ENCODE measurements at regions not wholly inside any gene's neighbourhood (a gene's known extent, or its start where the extent isn't known, plus 50 kb on each side); places are given as distances from the start of the nearest gene placed in this dataset.

DNA sequence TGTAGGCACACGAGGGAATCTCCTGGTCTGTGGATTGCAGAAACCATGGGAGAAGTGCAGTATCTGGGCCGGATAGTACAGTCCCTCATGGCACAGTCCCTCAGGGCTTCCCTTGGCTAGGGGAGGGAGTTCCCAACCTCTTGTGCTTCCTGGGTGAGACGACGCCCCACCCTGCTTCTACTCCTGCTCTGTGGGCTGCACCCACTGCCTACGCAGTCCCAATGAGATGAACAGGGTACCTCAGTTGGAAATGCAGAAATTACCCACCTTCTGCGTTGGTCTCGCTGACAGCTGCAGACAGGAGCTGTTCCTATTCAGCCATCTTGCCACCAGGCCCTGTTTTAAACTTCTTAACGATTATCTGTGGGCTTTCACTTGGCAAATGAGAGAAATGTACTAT lies 157.2 kb upstream of the CARD18 start:
- Histone ChIP-seq H3K9ac (ENCODE audit: low read depth, low read length, poor library complexity, severe bottlenecking) (no peak overlapping the region), H3K36me3 (ENCODE audit: insufficient read depth, low read length) (no peaks in the 10 kb centered on the region), H3K4me2 (ENCODE audit: low read depth, low read length, poor library complexity, severe bottlenecking) (no peak overlapping the region), H3K27me3 (ENCODE audit: insufficient read depth, low read length, poor library complexity, severe bottlenecking) (no peaks in the 10 kb centered on the region), H3F3A (ENCODE audit: low read depth) (no peaks in the 10 kb centered on the region), H3K79me2 (ENCODE audit: insufficient read depth, low read length) (no peaks in the 10 kb centered on the region), H3K9me2 (replicated peaks; ENCODE audit: low read depth, low read length) (no peaks in the 10 kb centered on the region), H3K9me3 (ENCODE audit: insufficient read depth, low read depth, low read length) (no peaks in the 10 kb centered on the region), H3K4me1 (ENCODE audit: insufficient read depth, low read length, poor library complexity, severe bottlenecking) (no peaks in the 10 kb centered on the region), H2AFZ (ENCODE audit: low read length) (no peak overlapping the region), H4K20me1 (ENCODE audit: insufficient read depth, low read length, poor library complexity, severe bottlenecking) (no peaks in the 10 kb centered on the region), H3K4me3 (ENCODE audit: low read length, poor library complexity, severe bottlenecking) (no peak overlapping the region)
- TF ChIP-seq, protein P1, sequence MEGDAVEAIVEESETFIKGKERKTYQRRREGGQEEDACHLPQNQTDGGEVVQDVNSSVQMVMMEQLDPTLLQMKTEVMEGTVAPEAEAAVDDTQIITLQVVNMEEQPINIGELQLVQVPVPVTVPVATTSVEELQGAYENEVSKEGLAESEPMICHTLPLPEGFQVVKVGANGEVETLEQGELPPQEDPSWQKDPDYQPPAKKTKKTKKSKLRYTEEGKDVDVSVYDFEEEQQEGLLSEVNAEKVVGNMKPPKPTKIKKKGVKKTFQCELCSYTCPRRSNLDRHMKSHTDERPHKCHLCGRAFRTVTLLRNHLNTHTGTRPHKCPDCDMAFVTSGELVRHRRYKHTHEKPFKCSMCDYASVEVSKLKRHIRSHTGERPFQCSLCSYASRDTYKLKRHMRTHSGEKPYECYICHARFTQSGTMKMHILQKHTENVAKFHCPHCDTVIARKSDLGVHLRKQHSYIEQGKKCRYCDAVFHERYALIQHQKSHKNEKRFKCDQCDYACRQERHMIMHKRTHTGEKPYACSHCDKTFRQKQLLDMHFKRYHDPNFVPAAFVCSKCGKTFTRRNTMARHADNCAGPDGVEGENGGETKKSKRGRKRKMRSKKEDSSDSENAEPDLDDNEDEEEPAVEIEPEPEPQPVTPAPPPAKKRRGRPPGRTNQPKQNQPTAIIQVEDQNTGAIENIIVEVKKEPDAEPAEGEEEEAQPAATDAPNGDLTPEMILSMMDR (conservative IDR thresholded peaks at IDR 0.05; ENCODE audit: low read length), result no peak
- TF ChIP-seq EZH2phosphoT487 (IDR thresholded peaks at IDR 0.05; ENCODE audit: borderline replicate concordance), result no peak

DNA sequence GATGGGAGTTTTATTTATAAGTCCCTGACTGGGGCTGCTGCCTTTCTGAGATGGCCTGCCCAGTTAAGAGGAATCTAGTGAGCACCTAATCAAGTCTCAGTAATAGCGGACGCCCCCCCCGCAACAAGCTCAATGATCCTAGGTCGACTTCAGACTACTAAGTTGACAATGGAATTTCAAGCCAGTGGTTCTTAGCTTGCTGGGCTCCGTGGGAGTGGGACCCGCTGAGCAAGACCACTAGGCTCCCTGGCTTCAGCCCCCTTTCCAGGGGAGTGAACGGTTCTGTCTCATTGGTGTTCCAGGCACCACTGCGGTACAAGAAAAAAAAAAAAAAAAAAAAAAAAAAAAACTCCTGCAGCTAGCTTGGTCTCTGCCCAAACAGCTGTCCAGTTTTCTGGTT lies 156.8 kb upstream of the CARD18 start:
- H3F3A ChIP-seq (ENCODE audit: low read depth), result no peaks in the 10 kb centered on the region
- H3K4me1 ChIP-seq (ENCODE audit: insufficient read depth, low read length, poor library complexity, severe bottlenecking), result no peaks in the 10 kb centered on the region
- H2AFZ ChIP-seq (ENCODE audit: low read length), result no peak overlapping the region
- no peaks in the 10 kb centered on the region for H3K9me3 ChIP-seq (ENCODE audit: insufficient read depth, low read depth, low read length)
- H3K9me2 ChIP-seq (replicated peaks; ENCODE audit: low read depth, low read length), result no peaks in the 10 kb centered on the region
- no peaks in the 10 kb centered on the region for H3K27me3 ChIP-seq (ENCODE audit: insufficient read depth, low read length, poor library complexity, severe bottlenecking)
- no peaks in the 10 kb centered on the region for H3K36me3 ChIP-seq (ENCODE audit: insufficient read depth, low read length)
- H3K4me3 ChIP-seq (ENCODE audit: low read length, poor library complexity, severe bottlenecking), result no peak overlapping the region
- no peak overlapping the region for H3K4me2 ChIP-seq (ENCODE audit: low read depth, low read length, poor library complexity, severe bottlenecking)
- no peaks in the 10 kb centered on the region for H3K79me2 ChIP-seq (ENCODE audit: insufficient read depth, low read length)
- no peak overlapping the region for H3K9ac ChIP-seq (ENCODE audit: low read depth, low read length, poor library complexity, severe bottlenecking)
- no peaks in the 10 kb centered on the region for H4K20me1 ChIP-seq (ENCODE audit: insufficient read depth, low read length, poor library complexity, severe bottlenecking)
- TF ChIP-seq, protein P1 (conservative IDR thresholded peaks at IDR 0.05; ENCODE audit: low read length), result no peak
- no peak for TF ChIP-seq EZH2phosphoT487 (IDR thresholded peaks at IDR 0.05; ENCODE audit: borderline replicate concordance)

DNA sequence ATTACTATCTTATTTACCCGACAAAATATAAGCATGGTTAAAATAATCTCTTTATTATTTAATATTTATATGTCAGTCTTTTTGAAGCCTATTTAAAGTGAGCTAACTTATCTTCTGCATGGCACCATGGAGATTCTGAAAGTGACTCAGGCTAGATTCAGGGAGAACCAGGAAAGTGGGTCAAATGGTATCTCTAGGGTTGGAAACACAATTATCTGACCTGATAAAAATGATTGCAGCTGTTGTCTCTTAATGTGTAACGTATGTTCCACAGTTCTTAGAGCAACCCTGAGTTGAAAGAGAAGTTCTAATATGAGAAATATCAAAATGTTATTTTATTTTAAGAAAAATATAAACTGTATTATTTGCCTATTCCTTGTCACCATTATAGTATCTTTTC lies 143.1 kb upstream of the CARD18 start:
- H3K9ac ChIP-seq (ENCODE audit: low read depth, low read length, poor library complexity, severe bottlenecking), result no peak overlapping the region
- no peaks in the 10 kb centered on the region for H3K9me3 ChIP-seq (ENCODE audit: insufficient read depth, low read depth, low read length)
- no peaks in the 10 kb centered on the region for H3K27me3 ChIP-seq (ENCODE audit: insufficient read depth, low read length, poor library complexity, severe bottlenecking)
- no peaks in the 10 kb centered on the region for H3F3A ChIP-seq (ENCODE audit: low read depth)
- H2AFZ ChIP-seq (ENCODE audit: low read length), result no peak overlapping the region
- no peak for TF ChIP-seq EZH2phosphoT487 (IDR thresholded peaks at IDR 0.05; ENCODE audit: borderline replicate concordance)
- TF ChIP-seq, protein P1 (conservative IDR thresholded peaks at IDR 0.05; ENCODE audit: low read length), result no peak
- no peaks in the 10 kb centered on the region for H4K20me1 ChIP-seq (ENCODE audit: insufficient read depth, low read length, poor library complexity, severe bottlenecking)
- H3K79me2 ChIP-seq (ENCODE audit: insufficient read depth, low read length), result no peaks in the 10 kb centered on the region
- H3K4me1 ChIP-seq (ENCODE audit: insufficient read depth, low read length, poor library complexity, severe bottlenecking), result no peaks in the 10 kb centered on the region
- no peaks in the 10 kb centered on the region for H3K36me3 ChIP-seq (ENCODE audit: insufficient read depth, low read length)
- no peak overlapping the region for H3K4me2 ChIP-seq (ENCODE audit: low read depth, low read length, poor library complexity, severe bottlenecking)
- H3K9me2 ChIP-seq (replicated peaks; ENCODE audit: low read depth, low read length), result no peaks in the 10 kb centered on the region
- H3K4me3 ChIP-seq (ENCODE audit: low read length, poor library complexity, severe bottlenecking), result no peak overlapping the region
